Dermis blood vessel endothelial cell (primary cell): ENCODE measurements at regions not wholly inside any gene's neighbourhood (a gene's known extent, or its start where the extent isn't known, plus 50 kb on each side); places are given as distances from the start of the nearest gene placed in this dataset.

Experiments
- DNase-seq: peaks from one replicate; pipeline ENCODE4 v3.0.0; 2010

GRCh38 chr5:153030755-153031725, 459.4 kb upstream of the GRIA1 start:
- no peak for DNase-seq

GRCh38 chr5:153039501-153039900, 451.0 kb upstream of the GRIA1 start:
- DNase-seq: no peak

- DNase-seq: no peak
Measured at GRCh38 chr5:153043886-153044285, 446.6 kb upstream of the GRIA1 start.

GRCh38 chr5:153050496-153051179, 439.8 kb upstream of the GRIA1 start:
- no peak for DNase-seq

- no peak for DNase-seq
Measured at GRCh38 chr5:153066281-153066680, 424.2 kb upstream of the GRIA1 start.

- DNase-seq: no peak
Measured at GRCh38 chr5:153067869-153068268, 422.6 kb upstream of the GRIA1 start.

GRCh38 chr5:153079396-153079795, 411.1 kb upstream of the GRIA1 start:
- DNase-seq: no peak

GRCh38 chr5:153080940-153081339, 409.5 kb upstream of the GRIA1 start:
- no peak for DNase-seq

GRCh38 chr5:153081385-153081784, 409.1 kb upstream of the GRIA1 start:
- DNase-seq: no peak

GRCh38 chr5:153084511-153084910, 406.0 kb upstream of the GRIA1 start:
- DNase-seq: no peak

GRCh38 chr5:153086486-153086885, 404.0 kb upstream of the GRIA1 start:
- no peak for DNase-seq

GRCh38 chr5:153088538-153088937, 401.9 kb upstream of the GRIA1 start:
- no peak for DNase-seq

- DNase-seq: no peak
Measured at GRCh38 chr5:153094333-153094732, 396.1 kb upstream of the GRIA1 start.

GRCh38 chr5:153096381-153096780, 394.1 kb upstream of the GRIA1 start:
- DNase-seq: no peak

- DNase-seq: no peak
Measured at GRCh38 chr5:153099328-153099727, 391.1 kb upstream of the GRIA1 start.

GRCh38 chr5:153101235-153102180, 389.0 kb upstream of the GRIA1 start:
- DNase-seq: no peak

GRCh38 chr5:153116916-153117315, 373.6 kb upstream of the GRIA1 start:
- no peak for DNase-seq

- DNase-seq: no peak
Measured at GRCh38 chr5:153118018-153118417, 372.5 kb upstream of the GRIA1 start.

- no peak for DNase-seq
Measured at GRCh38 chr5:153122403-153122802, 368.1 kb upstream of the GRIA1 start.

GRCh38 chr5:153130296-153130695, 360.2 kb upstream of the GRIA1 start:
- DNase-seq: no peak

- DNase-seq: no peak
Measured at GRCh38 chr5:153135411-153135810, 355.1 kb upstream of the GRIA1 start.

GRCh38 chr5:153136910-153137614, 353.4 kb upstream of the GRIA1 start:
- no peak for DNase-seq
